Amygdala (tissue), 56 donors: ENCODE measurements at regions not wholly inside any gene's neighbourhood (a gene's known extent, or its start where the extent isn't known, plus 50 kb on each side); places are given as distances from the start of the nearest gene placed in this dataset.
"Not testable (repeated sequence)": the region's sequence is repeated elsewhere in the genome, so short reads cannot be mapped to it uniquely, and the experiment has no call there.

Source experiments
- DNase-seq, 56 donors: peaks; one replicate each; lab custom pipeline; 2025; lab: John Stamatoyannopoulos, UW

DNA sequence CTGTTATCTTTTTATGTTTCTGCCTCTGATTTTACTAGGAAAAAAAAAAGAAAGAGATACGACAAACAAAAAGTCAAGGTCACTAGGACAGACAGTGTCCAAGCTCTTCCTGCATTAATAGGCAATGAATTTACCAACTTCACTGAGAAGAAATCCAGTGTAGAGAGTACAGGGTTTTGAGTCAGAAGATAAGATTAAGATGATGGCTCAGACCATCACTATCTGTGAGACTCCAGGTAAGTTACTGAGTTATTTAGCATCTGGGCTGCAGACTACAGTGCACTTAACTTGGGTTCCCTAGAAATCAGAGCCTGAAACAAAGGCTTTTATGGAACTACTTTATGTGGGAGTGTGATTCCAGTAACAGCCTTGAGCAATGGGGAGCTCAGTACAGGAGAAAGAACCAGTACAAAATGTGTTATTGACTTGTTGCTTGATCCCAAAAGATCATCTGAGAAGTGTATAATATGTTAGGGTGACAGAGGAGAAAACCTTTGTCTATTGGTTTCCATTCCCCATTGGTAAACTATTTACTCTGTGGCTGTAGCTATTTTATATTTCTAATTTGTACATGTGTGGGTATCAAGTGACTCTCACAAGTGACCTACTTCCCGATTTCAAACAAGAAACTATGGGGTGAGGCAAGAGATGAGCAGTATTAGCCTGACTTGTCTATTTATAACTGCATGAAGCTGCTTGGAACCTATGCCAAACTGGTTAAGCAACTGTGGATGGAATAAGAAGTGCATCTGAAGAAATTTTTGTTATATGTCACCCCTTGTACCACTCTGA, 395.8 kb downstream of the RAB38 start:
- no peak for DNase-seq

DNA sequence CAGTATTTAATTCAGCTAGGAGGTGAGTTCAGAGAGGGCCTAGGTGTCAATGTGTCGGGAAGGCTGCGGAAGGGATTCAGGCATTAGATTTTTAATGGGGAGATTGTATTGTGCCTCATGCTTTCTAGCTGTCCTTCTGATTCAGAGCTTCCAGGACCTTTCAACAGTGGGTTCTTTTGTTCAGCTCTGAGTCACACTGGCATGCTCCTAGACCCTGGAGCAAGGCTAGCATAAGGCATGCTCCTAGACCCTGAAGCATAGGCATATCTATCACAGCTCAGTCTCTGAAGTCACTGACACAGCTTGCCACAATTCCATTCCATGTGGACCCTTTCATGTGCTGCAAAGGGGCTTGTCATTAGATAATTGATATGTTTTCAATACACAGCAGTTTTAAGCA, 396.9 kb downstream of the RAB38 start:
- DNase-seq: peak in 12 of 56 donors; percentile 0 to 13 (median 4)

DNA sequence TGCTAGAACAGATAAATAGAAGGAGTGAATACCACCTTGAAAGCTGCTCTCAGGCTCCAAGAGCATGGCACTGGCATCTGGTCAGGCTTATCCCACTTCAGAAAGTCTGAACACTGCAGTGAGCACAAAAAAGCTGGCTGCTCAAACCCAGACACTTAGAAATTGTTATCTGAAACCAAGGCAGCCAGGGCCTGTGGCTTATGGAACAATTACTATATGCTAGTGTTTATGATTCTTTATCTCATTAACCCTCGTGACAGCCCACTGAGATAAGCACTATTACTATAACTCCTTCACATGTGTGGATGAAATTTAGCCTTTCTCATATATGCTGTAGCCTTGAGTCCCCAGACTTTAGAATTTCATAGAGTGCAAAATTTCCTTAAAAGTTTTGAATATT, 400.2 kb downstream of the RAB38 start:
- no peak for DNase-seq

DNA sequence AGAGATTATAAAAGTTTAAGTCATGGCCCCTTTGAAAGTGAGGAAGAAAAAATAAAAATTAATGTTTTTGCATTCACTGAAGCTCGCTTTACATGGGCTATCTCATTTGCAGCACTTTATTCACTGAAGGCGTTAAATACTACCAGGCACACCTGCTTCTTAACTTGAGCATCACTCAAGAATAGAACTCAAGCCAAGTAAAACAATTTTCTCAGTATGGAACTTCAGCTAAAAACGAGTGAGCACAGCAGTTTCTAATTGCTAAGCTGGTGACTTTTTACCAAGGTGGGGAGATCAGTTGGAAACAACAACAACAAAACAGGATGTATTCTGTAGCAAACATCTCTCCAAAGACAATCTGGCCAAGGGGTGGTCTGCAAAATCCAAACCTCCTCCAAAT, 405.6 kb downstream of the RAB38 start:
- no peak for DNase-seq

DNA sequence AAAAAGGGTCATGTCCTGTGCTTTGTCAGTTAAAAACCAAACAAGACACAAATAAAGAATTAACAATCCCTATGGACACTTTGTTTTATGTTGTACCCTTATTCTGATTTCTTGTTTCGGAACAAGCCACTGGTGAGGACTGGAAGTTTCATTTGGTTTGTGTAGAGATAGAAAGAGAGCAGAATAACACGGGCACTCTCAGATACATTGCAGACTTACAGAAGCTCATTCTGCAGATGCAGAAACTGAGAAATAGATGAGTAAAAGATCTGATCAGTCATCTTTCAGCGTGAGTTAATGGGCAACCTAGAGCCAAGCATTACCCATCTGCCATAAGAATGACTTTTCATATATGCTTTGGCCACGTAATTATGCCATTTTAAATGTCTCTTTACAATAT, 407.6 kb downstream of the RAB38 start:
- no peak for DNase-seq

DNA sequence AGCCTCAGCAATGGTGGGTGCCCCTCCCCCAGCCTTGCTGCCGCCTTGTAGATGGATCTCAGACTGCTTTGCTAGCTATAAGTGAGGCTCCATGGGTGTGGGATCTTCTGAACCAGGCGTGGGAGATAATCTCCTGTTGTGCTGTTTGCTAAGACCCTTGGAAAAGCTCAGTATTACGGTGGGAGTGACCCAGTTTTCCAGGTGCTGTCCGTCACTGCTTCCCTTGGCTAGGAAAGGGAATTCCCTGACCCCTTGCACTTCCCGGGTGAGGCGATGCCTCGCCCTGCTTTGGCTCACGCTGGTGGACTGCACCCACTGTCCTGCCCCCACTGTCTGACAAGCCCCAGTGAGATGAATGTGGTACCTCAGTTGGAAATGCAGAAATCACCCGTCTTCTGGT, 411.2 kb downstream of the RAB38 start:
- not testable (repeated sequence) for DNase-seq

DNA sequence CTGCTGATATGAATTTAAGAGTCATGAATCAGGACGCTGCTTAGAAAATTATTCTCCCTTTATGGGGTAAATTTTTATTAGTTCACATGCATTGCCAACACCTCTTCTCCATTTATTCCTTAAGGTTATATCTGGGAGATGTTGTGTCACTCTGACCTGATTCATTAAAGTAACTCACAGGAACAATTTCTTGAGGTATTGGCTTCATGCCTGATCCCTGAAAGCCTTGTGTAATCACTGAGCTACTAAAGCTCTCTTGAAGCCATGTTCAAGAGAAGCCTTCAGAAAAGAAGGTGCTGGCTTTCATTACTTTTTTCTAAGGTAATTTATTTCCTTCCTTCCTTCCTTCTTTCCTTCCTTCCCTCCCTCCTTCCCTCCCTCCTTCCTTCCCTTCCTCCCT, 420.6 kb downstream of the RAB38 start:
- DNase-seq: no peak

DNA sequence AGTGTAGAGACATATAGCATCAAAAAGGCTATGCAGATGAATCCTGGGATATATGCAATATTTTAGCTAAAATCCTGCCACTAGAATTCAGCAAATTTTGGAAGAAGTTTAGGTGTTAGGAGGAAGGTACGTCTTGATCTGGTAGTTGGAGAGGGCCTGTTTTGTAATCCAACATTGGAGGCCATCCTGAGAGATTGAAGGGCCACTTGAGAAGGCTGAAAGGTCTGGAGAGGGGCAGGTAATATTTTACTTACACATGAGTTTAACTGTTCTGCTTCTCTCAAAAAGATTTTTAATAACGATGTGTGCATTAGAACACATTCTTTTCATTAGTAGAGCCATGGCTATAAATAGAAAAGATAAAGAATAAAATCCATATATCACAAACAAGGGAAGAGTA, 422.1 kb downstream of the RAB38 start:
- DNase-seq: no peak

DNA sequence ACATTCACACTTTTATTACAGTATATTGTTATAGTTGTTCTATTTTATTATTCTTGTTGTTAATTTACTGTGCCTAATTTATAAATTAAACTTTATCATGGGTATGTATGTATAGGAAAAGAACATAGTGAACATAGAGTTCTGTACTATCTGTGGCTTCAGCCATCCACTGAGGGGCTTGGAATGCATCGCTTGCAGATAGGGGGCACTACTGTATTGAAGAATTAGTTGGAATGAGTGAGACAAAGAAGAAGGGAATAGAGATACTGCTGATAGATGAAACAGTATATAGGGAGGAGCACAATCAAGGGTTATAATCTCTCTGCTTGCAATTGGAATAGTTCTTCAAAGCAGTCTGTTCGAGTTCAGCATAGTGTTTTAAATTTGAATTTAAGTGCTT, 432.2 kb downstream of the RAB38 start:
- DNase-seq: peak in 1 of 56 donors; percentile 19

DNA sequence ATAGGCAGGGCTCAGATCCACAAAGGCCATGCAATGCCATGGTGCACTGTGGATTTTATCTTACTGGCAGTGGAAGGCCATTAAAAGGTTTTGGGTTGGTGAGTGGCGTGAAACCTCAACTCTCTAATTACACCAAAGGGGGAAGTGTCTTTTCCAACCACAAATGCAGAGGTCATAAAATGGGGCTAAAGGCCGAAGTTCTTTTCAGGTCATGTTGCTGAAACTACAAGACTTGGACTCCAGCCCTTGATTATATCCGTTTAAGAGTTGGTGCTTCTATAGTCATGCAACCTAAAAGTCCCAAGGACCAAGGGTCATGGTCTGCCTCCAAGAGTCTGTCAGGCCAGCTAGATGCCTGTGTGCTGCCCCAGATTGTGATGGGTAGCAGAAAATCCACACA, 434.3 kb downstream of the RAB38 start:
- no peak for DNase-seq

DNA sequence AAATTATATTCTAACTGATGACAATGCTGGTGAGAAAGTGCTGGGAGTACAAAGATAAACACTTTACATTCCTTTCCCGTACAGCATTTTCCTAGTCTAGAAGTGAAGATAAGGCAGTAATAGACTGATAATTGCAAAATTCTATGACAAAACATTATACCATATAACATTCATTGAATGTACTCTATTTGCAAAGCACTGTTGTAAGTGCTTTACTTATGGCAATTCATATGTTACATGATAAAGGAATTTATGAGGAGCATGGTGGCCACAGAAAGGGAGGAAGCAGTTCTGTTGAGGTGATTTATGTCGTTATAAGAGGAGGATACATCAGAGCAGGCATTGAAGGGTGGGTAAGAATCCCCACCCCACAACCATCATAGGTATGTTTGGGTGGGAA, 434.8 kb downstream of the RAB38 start:
- no peak for DNase-seq

DNA sequence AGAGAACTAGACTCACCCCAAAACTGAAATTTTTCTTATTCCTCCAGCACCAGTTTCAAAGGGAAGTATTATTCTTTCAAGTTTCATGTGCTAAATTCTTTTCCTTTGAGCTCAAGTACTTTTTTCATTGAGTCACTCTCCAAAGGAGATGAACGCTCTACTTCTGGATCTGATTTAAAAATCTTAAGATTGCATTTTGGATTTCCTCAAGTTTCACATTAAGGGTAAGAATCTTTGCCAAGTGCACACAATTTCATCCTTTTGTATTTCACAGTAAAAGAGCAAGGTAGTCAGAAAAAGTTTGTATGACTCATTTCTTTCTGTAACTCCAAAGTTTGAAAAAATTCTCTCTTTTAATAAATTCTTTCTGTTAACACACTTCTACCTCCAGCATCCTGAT, 435.5 kb downstream of the RAB38 start:
- no peak for DNase-seq

DNA sequence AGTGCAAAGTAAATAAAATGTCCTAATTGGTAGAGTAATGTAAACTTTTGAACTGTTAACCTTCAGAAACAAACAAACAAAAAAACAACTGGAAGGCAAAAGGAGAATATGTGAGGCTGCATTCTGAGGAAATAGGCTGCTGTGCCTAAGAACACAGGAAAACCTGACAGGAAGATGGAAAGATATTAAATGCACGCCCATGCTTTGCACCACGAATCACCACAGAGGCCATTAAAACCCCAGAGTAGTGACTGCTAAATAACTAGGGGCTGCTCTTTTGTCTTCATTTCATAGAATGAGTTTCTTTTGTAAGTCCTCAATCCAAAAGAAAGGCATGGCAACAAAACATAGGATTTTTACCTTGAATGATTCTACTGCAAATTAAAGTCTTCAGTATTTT, 436.0 kb downstream of the RAB38 start:
- no peak for DNase-seq

DNA sequence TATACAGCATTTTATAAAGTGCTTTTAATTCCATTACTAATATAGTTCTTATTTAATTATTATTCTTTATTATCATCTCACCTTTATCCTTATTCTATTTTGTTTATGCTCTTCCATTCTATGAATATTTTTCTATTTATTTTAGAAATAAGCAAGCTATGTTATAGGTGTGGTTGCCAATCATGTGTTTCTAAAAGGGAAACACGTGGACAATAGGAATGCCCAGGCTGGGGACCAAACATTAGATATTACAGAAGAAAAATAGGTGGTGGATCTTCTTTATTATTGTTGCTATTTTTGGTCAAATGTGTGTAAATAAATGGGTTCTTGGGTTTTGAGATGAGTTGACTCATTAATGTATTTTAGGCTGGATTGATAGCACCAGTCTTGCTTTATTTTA, 438.3 kb downstream of the RAB38 start:
- no peak for DNase-seq

DNA sequence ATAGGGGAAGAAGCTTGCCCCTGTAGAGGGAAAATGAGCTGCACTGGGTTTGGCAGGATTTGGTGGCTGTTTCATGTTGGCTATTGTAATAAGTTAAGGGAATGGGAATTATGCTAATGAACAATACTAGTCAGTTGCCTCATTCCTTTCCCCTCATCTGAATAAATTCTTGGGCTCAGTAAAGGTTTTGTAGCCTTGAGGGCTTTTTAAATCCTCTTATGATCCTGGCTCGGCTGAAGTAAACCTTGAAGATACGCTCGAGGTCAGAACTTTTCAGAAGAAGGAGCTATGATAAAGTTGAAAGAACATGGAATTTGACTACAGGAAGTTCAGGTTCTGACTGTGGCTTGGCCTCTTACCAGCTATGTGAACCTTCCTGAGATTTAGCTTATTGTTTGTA, 448.7 kb downstream of the RAB38 start:
- DNase-seq: no peak

DNA sequence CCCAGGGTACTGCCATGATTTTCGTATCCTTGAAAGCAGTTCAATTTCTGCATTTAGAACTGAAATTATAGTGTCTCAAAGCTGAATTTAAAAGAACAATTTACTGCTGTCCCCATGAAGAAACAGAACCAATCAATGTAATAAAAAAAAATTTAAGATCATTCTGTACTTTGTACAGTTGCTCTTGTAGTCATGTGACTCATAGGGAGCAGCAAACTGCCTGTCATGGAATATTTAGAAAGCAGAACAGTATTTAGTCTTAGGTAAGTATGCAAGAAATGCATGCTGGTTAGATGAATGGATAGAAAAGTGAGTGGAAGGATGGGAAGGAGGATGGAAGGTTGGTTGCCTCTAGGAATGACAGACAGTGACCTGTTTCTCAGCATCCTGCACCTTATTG, 450.9 kb downstream of the RAB38 start:
- no peak for DNase-seq

DNA sequence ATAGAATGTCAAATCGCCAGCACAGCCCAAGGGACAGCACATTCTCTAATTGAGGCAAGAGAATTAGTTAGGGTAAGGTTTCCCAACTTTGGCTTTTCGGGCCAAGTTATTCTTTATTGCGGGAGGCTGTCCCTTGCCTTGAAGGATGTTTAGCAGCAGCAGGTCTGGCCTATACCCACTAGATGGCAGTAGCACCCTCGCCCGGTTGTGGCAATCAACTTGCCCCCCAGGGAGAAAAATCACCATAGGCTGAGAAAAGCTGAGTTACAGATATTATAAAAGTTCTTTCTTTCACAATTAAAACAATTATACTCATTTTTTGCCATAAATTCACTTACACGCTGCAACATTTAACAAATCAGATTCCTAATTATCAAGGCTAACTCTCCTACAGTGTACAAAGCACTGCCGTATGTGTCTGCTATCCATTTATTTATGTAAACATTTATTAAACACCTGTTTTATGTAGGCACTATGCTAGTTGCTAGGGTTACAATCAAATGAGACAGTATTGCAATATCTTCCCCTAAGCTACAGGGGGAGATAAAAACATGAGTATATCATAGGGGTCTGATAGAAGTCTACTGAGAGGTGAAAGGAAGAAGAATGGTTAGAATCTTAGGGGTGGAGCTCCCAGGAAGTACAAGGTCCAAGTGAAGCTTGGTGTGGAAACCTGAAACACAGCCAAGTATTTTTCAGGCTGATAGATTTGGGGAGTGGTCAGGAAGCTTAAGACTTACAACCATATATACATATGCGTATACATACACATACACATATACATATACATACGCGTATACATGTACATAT, 452.3 kb downstream of the RAB38 start:
- peak in 10 of 56 donors; percentile 0 to 24 (median 4) for DNase-seq

DNA sequence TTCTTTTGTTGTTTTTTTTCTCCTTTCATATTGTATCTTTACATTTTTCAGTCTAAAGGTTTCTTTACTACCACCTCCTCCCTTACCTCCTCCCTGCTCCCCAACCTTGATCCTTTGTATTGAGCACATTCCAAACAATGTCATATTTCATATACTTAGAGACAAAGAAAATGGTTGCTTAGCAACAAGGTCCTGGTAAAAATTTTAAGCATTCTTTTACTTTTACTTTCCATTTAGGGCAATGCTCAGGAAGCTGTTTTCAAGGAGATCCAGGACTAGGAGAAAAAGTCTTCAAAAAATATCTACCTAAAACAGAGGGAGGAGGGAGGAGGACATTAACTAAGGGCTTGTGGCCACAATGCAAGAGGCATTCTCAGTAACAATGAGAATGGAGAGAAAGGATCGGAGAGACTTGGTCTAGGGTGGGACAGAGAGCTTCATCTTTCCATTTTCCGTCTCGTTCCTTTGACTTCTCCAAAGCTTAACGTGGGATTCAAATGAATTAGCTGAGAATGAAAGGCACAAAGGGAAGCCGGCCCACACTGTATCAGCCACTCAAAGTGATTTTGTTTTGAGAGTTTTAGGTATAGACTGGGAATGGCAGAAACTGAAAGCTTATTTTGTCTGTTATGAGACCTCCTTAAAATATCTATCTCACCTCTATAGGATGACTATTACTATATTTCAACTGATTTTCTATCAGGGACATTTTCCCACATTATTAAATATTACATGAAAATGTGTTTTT, 455.7 kb downstream of the RAB38 start:
- no peak for DNase-seq

DNA sequence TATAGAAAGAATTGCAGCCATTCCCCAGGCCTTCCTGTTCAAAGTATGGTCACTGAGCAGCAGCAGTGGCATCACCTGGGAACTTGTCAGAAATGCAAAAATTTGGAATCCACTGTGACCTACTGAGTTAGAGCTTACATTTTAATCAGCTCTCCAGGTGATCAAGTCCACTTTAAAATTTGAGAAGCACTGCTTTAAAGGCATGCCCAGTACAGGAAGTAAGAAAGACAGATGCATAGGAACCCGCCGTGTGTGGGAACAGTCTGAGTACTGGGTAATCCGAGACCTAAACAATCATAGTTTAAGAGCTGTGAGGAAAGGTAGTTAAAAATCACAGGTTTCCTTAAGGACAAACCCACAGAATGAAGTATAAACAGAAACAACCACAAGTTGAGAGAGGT, 462.4 kb downstream of the RAB38 start:
- no peak for DNase-seq

DNA sequence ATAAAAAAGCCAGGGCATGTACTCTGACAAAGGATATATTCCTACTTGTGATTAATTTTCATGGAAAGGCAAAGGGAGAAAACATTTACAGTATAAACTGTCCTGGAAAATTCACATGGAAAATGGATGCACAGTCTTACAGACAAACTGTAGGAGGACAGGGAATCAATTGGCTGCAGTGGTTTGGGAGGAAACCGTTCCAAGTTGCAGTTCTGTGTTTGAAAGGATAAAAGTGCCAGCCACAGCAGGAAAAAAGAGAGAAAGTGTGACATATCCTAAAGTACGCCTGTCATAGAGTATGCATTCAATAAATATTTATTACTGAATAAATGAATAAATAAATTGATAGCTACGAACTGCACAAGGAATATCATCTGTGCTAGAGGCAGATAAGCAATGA, 462.9 kb downstream of the RAB38 start:
- DNase-seq: no peak

DNA sequence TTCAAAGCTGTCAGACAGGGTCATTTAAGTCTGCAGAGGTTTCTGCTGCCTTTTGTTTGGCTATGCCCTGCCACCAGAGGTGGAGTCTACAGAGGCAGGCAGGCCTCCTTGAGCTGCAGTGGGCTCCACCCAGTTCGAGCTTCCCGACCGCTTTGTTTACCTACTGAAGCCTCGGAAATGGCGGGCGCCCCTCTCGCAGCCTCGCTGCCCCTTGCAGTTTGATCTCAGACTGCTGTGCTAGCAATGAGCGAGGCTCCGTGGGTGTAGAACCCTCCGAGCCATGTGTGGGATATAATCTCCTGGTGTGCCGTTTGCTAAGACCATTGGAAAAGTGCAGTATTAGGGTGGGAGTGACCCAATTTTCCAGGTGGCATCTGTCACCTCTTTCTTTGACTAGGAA, 471.7 kb downstream of the RAB38 start:
- not testable (repeated sequence) for DNase-seq
